OCI-LY1 (cell line): ENCODE measurements at regions not wholly inside any gene's neighbourhood (a gene's known extent, or its start where the extent isn't known, plus 50 kb on each side); places are given as distances from the start of the nearest gene placed in this dataset.

Source experiments
- H2AFZ ChIP-seq: fragments of 200-600 bp; sonication (generic), shearing (Covaris generic); 2 replicates; pipeline ENCODE4 v1.6.0; 2014; ENCODE audit warnings: antibody characterized with exemption, mild to moderate bottlenecking, low read length
- H3F3A ChIP-seq: fragments of 200-600 bp; sonication (generic), shearing (Covaris generic); 2 replicates; pipeline ENCODE4 v1.6.0; 2014; ENCODE audit warnings: mild to moderate bottlenecking, antibody characterized with exemption, low read length, moderate library complexity; ENCODE audit not compliant: insufficient read depth
- H3K27ac ChIP-seq: fragments of 200-600 bp; sonication (generic); 2 replicates; pipeline ENCODE4 v1.5.1; 2014; ENCODE audit warnings: low read length, mixed run types, mild to moderate bottlenecking, low read depth; ENCODE audit not compliant: poor library complexity, severe bottlenecking
- H3K27me3 ChIP-seq: fragments of 200-600 bp; sonication (generic); 2 replicates; pipeline ENCODE4 v1.6.0; 2014; ENCODE audit warnings: antibody characterized with exemption, mild to moderate bottlenecking, low read length, moderate library complexity; ENCODE audit not compliant: insufficient read depth
- H3K36me3 ChIP-seq: fragments of 200-600 bp; sonication (generic); 2 replicates; pipeline ENCODE4 v1.6.1; 2014; ENCODE audit warnings: mild to moderate bottlenecking, antibody characterized with exemption, low read length, moderate library complexity, mixed read lengths; ENCODE audit not compliant: insufficient read depth
- H3K4me1 ChIP-seq: fragments of 200-600 bp; sonication (generic); 2 replicates; pipeline ENCODE4 v1.5.1; 2014; ENCODE audit warnings: mild to moderate bottlenecking, low read length, moderate library complexity; ENCODE audit not compliant: insufficient read depth, severe bottlenecking
- H3K4me2 ChIP-seq: fragments of 200-600 bp; sonication (generic), shearing (Covaris generic); 2 replicates; pipeline ENCODE4 v1.6.1; 2014; ENCODE audit warnings: low read length
- H3K4me3 ChIP-seq: fragments of 200-600 bp; sonication (generic); 2 replicates; pipeline ENCODE4 v1.5.1; 2014; ENCODE audit warnings: low read length, low read depth, mild to moderate bottlenecking, mixed read lengths; ENCODE audit not compliant: poor library complexity, severe bottlenecking
- H3K79me2 ChIP-seq: fragments of 200-600 bp; shearing (Covaris generic); 2 replicates; pipeline ENCODE4 v1.6.1; 2016; ENCODE audit warnings: mixed run types, low read length, mixed read lengths; ENCODE audit not compliant: insufficient read depth
- H3K9ac ChIP-seq: fragments of 200-600 bp; sonication (generic), shearing (Covaris generic); 2 replicates; pipeline ENCODE4 v1.6.1; 2014; ENCODE audit warnings: mild to moderate bottlenecking, low read length, mixed read lengths
- H3K9me2 ChIP-seq: fragments of 200-600 bp; sonication (generic), shearing (Covaris generic); 2 replicates; pipeline ENCODE4 v1.6.1; 2014; ENCODE audit warnings: low read depth, mild to moderate bottlenecking, low read length, mixed read lengths
- H3K9me3 ChIP-seq: fragments of 200-600 bp; shearing (Covaris generic); 2 replicates; pipeline ENCODE4 v1.6.1; 2014; ENCODE audit warnings: low read length, mixed read lengths
- H4K20me1 ChIP-seq: fragments of 200-600 bp; sonication (generic), shearing (Covaris generic); 2 replicates; pipeline ENCODE4 v1.6.0; 2016; ENCODE audit warnings: mild to moderate bottlenecking, low read length; ENCODE audit not compliant: insufficient read depth
- CTCF ChIP-seq: fragments of 200-600 bp; sonication (generic), shearing (Covaris generic); IDR thresholded peaks from 2 replicates; pipeline ENCODE4 v1.5.1; 2017; ENCODE audit warnings: mild to moderate bottlenecking, antibody characterized with exemption, low read length, moderate library complexity, mixed read lengths
- EZH2 ChIP-seq: fragments of 200-600 bp; sonication (generic), shearing (Covaris generic); IDR thresholded peaks from 2 replicates; pipeline ENCODE4 v1.8.0; 2017; ENCODE audit warnings: borderline replicate concordance, mixed run types, mild to moderate bottlenecking, antibody characterized with exemption, low read length, moderate library complexity, mixed read lengths

- Histone ChIP-seq H3K79me2 (no peaks in the 10 kb centered on the region), H3F3A (no peaks in the 10 kb centered on the region), H3K9me3 (no peaks in the 10 kb centered on the region), H3K4me3 (no peak overlapping the region), H3K27ac (no peak overlapping the region), H3K4me1 (no peaks in the 10 kb centered on the region), H3K27me3 (no peaks in the 10 kb centered on the region; the same call in 1 of the 2 replicates), H3K36me3 (no peaks in the 10 kb centered on the region), H3K9ac (no peak overlapping the region), H2AFZ (no peak overlapping the region), H4K20me1 (no peaks in the 10 kb centered on the region), H3K4me2 (no peak overlapping the region), H3K9me2 (no peaks in the 10 kb centered on the region)
- TF ChIP-seq EZH2 (no peak), CTCF (no peak)
Observed at GRCh38 chr15:62346168-62346567, 181.1 kb upstream of the C2CD4B start.

GRCh38 chr15:62348118-62348517 lies 183.0 kb upstream of the C2CD4B start:
- no peak overlapping the region for H3K27ac ChIP-seq
- H3K9me3 ChIP-seq: no peaks in the 10 kb centered on the region
- no peak overlapping the region for H3K4me3 ChIP-seq
- H2AFZ ChIP-seq: no peak overlapping the region
- no peaks in the 10 kb centered on the region for H3K9me2 ChIP-seq
- no peaks in the 10 kb centered on the region for H4K20me1 ChIP-seq
- no peaks in the 10 kb centered on the region for H3F3A ChIP-seq
- H3K4me2 ChIP-seq: no peak overlapping the region
- no peaks in the 10 kb centered on the region for H3K79me2 ChIP-seq
- no peaks in the 10 kb centered on the region for H3K4me1 ChIP-seq
- no peak overlapping the region for H3K9ac ChIP-seq
- TF ChIP-seq CTCF: no peak
- TF ChIP-seq EZH2: no peak
- H3K36me3 ChIP-seq: no peaks in the 10 kb centered on the region
- H3K27me3 ChIP-seq: no peaks in the 10 kb centered on the region; the same call in 1 of the 2 replicates

- Histone ChIP-seq H3K79me2 (no peaks in the 10 kb centered on the region), H3K4me1 (no peaks in the 10 kb centered on the region), H3K9ac (no peak overlapping the region), H2AFZ (no peak overlapping the region), H4K20me1 (no peaks in the 10 kb centered on the region), H3K4me2 (no peak overlapping the region), H3K36me3 (no peaks in the 10 kb centered on the region), H3F3A (no peaks in the 10 kb centered on the region), H3K4me3 (no peak overlapping the region), H3K27me3 (no peaks in the 10 kb centered on the region; the same call in 1 of the 2 replicates), H3K27ac (no peak overlapping the region), H3K9me2 (no peaks in the 10 kb centered on the region), H3K9me3 (no peaks in the 10 kb centered on the region)
- TF ChIP-seq EZH2: no peak
- no peak for TF ChIP-seq CTCF
Observed at GRCh38 chr15:62348623-62349022, 183.5 kb upstream of the C2CD4B start.
